H9 (cell line): ENCODE measurements at regions not wholly inside any gene's neighbourhood (a gene's known extent, or its start where the extent isn't known, plus 50 kb on each side); places are given as distances from the start of the nearest gene placed in this dataset.

Source experiments
- DNase-seq: peaks from one replicate; pipeline ENCODE4 v3.0.0-alpha.2; 2017
- H2AFZ ChIP-seq: one replicate; pipeline ENCODE4 v1.6.1; 2013; ENCODE audit warnings: mild to moderate bottlenecking, low read length, control low read depth, moderate library complexity
- H2AK5ac ChIP-seq: 2 replicates; pipeline ENCODE4 v1.6.1; 2013; ENCODE audit warnings: low read length, control low read depth, mixed read lengths; ENCODE audit not compliant: insufficient read length
- H2BK120ac ChIP-seq: one replicate; pipeline ENCODE4 v1.6.1; 2013; ENCODE audit warnings: low read depth, mild to moderate bottlenecking, low read length, control low read depth, inconsistent platforms; ENCODE audit not compliant: poor library complexity, severe bottlenecking
- H2BK12ac ChIP-seq: 2 replicates; pipeline ENCODE4 v1.6.1; 2013; ENCODE audit warnings: low read length, control low read depth, mixed read lengths, low read depth; ENCODE audit not compliant: insufficient read length
- H2BK15ac ChIP-seq: 2 replicates; pipeline ENCODE4 v1.6.1; 2013; ENCODE audit warnings: low read depth, low read length, control low read depth
- H2BK20ac ChIP-seq: one replicate; pipeline ENCODE4 v1.6.1; 2013; ENCODE audit warnings: low read depth, mild to moderate bottlenecking, low read length, control low read depth, inconsistent platforms; ENCODE audit not compliant: poor library complexity, severe bottlenecking
- H2BK5ac ChIP-seq: 2 replicates; pipeline ENCODE4 v1.6.1; 2013; ENCODE audit warnings: low read length, control low read depth, mixed read lengths; ENCODE audit not compliant: insufficient read length
- H3K14ac ChIP-seq: 2 replicates; pipeline ENCODE4 v1.6.1; 2013; ENCODE audit warnings: low read length, control low read depth; ENCODE audit not compliant: insufficient read depth
- H3K18ac ChIP-seq: 2 replicates; pipeline ENCODE4 v1.6.1; 2013; ENCODE audit warnings: low read depth, mild to moderate bottlenecking, mixed read lengths, low read length, control low read depth; ENCODE audit not compliant: insufficient read length
- H3K23ac ChIP-seq: 2 replicates; pipeline ENCODE4 v1.6.1; 2013; ENCODE audit warnings: low read length, control low read depth, mixed read lengths, low read depth; ENCODE audit not compliant: insufficient read length
- H3K23me2 ChIP-seq: 2 replicates; pipeline ENCODE4 v1.6.1; 2013; ENCODE audit warnings: low read depth, mild to moderate bottlenecking, mixed read lengths, low read length, control low read depth; ENCODE audit not compliant: insufficient read length, poor library complexity, severe bottlenecking
- H3K27ac ChIP-seq: 2 replicates; pipeline ENCODE4 v1.5.1; 2013; ENCODE audit warnings: low read length, control low read depth, mixed read lengths, low read depth; ENCODE audit not compliant: insufficient read length
- H3K27me3 ChIP-seq: 2 replicates; pipeline ENCODE4 v1.6.1; 2013; ENCODE audit warnings: low read length, control low read depth, inconsistent platforms; ENCODE audit not compliant: insufficient read depth
- H3K4ac ChIP-seq: 2 replicates; pipeline ENCODE4 v1.6.1; 2013; ENCODE audit warnings: low read depth, mild to moderate bottlenecking, control low read depth, inconsistent platforms, low read length, moderate library complexity
- H3K4me1 ChIP-seq: 2 replicates; pipeline ENCODE4 v1.6.1; 2013; ENCODE audit warnings: low read length, control low read depth, inconsistent platforms; ENCODE audit not compliant: insufficient read depth
- H3K4me2 ChIP-seq: 2 replicates; pipeline ENCODE4 v1.6.1; 2013; ENCODE audit warnings: low read length, control low read depth, mixed read lengths; ENCODE audit not compliant: insufficient read length, insufficient read depth
- H3K56ac ChIP-seq: 2 replicates; pipeline ENCODE4 v1.6.1; 2013; ENCODE audit warnings: low read depth, mild to moderate bottlenecking, mixed read lengths, low read length, control low read depth; ENCODE audit not compliant: insufficient read length
- H3K79me1 ChIP-seq: 2 replicates; pipeline ENCODE4 v1.6.1; 2013; ENCODE audit warnings: low read depth, mild to moderate bottlenecking, moderate library complexity, low read length, control low read depth, inconsistent platforms; ENCODE audit not compliant: insufficient read depth, poor library complexity, severe bottlenecking
- H3K79me2 ChIP-seq: 2 replicates; pipeline ENCODE4 v1.6.1; 2013; ENCODE audit warnings: low read length, control low read depth, inconsistent platforms; ENCODE audit not compliant: insufficient read depth
- H3K9ac ChIP-seq: 2 replicates; pipeline ENCODE4 v1.6.1; 2013; ENCODE audit warnings: low read length, control low read depth, mixed read lengths; ENCODE audit not compliant: insufficient read length; ENCODE audit errors: extremely low read depth
- H3K9me3 ChIP-seq: one replicate; pipeline ENCODE4 v1.6.1; 2013; ENCODE audit warnings: low read depth, low read length, inconsistent platforms; ENCODE audit not compliant: control insufficient read depth
- H3T11ph ChIP-seq: one replicate; pipeline ENCODE4 v1.6.1; 2013; ENCODE audit warnings: mild to moderate bottlenecking, low read length, control low read depth, inconsistent platforms
- H4K20me1 ChIP-seq: one replicate; pipeline ENCODE4 v1.6.1; 2013; ENCODE audit not compliant: control insufficient read depth, insufficient read length, insufficient read depth
- H4K5ac ChIP-seq: 2 replicates; pipeline ENCODE4 v1.6.1; 2013; ENCODE audit warnings: low read depth, mild to moderate bottlenecking, mixed read lengths, low read length, control low read depth; ENCODE audit not compliant: insufficient read length
- H4K8ac ChIP-seq: replicated peaks from 2 replicates; pipeline ENCODE4 v1.6.1; 2013; ENCODE audit warnings: low read length, control low read depth, mixed read lengths, low read depth; ENCODE audit not compliant: insufficient read length
- H4K91ac ChIP-seq: 2 replicates; pipeline ENCODE4 v1.6.1; 2013; ENCODE audit warnings: low read depth, mild to moderate bottlenecking, moderate library complexity, mixed read lengths, low read length, control low read depth; ENCODE audit not compliant: insufficient read length
- H3K27ac Mint-ChIP-seq, 3 experiments: 2 replicates in 2 of 3; 3 replicates in 1 of 3; pipeline ENCODE4 v1.8.0; 2020 to 2021; ENCODE audit warnings: mixed read lengths in 3 of 3, mild to moderate bottlenecking in 1 of 3, moderate library complexity in 1 of 3
- H3K27me3 Mint-ChIP-seq: 2 replicates; pipeline ENCODE4 v1.8.0; 2021; ENCODE audit warnings: low read depth, mild to moderate bottlenecking, moderate library complexity, mixed read lengths
- H3K36me3 Mint-ChIP-seq, 3 experiments: 2 replicates in 2 of 3; 3 replicates in 1 of 3; pipeline ENCODE4 v1.8.0; 2020 to 2021; ENCODE audit warnings: low read depth in 3 of 3, mixed read lengths in 3 of 3; ENCODE audit not compliant: insufficient read depth in 1 of 3
- H3K4me1 Mint-ChIP-seq, 2 experiments: 2 replicates each; pipeline ENCODE4 v1.8.0; 2020; ENCODE audit warnings: mixed read lengths in 2 of 2
- H3K4me3 Mint-ChIP-seq, 2 experiments: 2 replicates in 1 of 2; 3 replicates in 1 of 2; pipeline ENCODE4 v1.8.0; 2020 to 2021; ENCODE audit warnings: mild to moderate bottlenecking in 2 of 2, mixed read lengths in 2 of 2, moderate library complexity in 1 of 2
- H3K9me3 Mint-ChIP-seq, 2 experiments: 2 replicates in 1 of 2; 3 replicates in 1 of 2; pipeline ENCODE4 v1.8.0; 2020; ENCODE audit warnings: mild to moderate bottlenecking in 2 of 2, mixed read lengths in 2 of 2, moderate library complexity in 1 of 2
- CTCF ChIP-seq: fragments of 200-600 bp; sonication (generic); conservative IDR thresholded peaks from 3 replicates; pipeline ENCODE4 v1.8.0; 2021; ENCODE audit warnings: antibody characterized with exemption, mild to moderate bottlenecking
- WGBS: extraction: QIAGEN DNeasy Blood & Tissue Kit; methylation state at CpG from one replicate; pipeline ENCODE4 v1.1.7; 2013; ENCODE audit warnings: missing lambda C conversion rate, low lambda C conversion rate, mixed read lengths; ENCODE audit not compliant: insufficient read length; ENCODE audit errors: extremely low coverage; 5-methylcytosine and 5-hydroxymethylcytosine counted together

GRCh38 chr7:46319841-46320240, 398.8 kb upstream of the IGFBP3 start:
- H2BK5ac ChIP-seq: no peak overlapping the region
- TF ChIP-seq CTCF: no peak
- H3K27ac Mint-ChIP-seq: no peak overlapping the region
- H4K91ac ChIP-seq: no peak overlapping the region
- no peak overlapping the region for H3K4me3 Mint-ChIP-seq
- H2BK20ac ChIP-seq: no peak overlapping the region
- peaks cover 3 to 4% of the 10 kb centered on the region in 2 experiments; a peak in 3 of 4 replicates for H3K4me1 Mint-ChIP-seq
- H3K23me2 ChIP-seq: no peaks in the 10 kb centered on the region
- no peaks in the 10 kb centered on the region for H3K79me1 ChIP-seq
- no peak overlapping the region for H3K14ac ChIP-seq
- no peak overlapping the region for H3K4ac ChIP-seq
- H2AK5ac ChIP-seq: no peak overlapping the region
- no peaks in the 10 kb centered on the region for H3K9me3 ChIP-seq
- DNase-seq: no peak
- WGBS: no CpG with 5 or more reads among the region's 3 CpGs
- H3K36me3 Mint-ChIP-seq: no peaks in the 10 kb centered on the region
- no peak overlapping the region for H3K23ac ChIP-seq
- H3K4me1 ChIP-seq: no peaks in the 10 kb centered on the region
- no peak overlapping the region for H4K5ac ChIP-seq
- no peaks in the 10 kb centered on the region for H4K20me1 ChIP-seq
- no peak overlapping the region for H3K9ac ChIP-seq
- H3K4me2 ChIP-seq: no peak overlapping the region
- no peak overlapping the region for H2BK15ac ChIP-seq
- no peak overlapping the region for H3T11ph ChIP-seq
- H4K8ac ChIP-seq: no peak overlapping the region
- no peaks in the 10 kb centered on the region; a peak in 1 of 5 replicates for H3K9me3 Mint-ChIP-seq
- no peak overlapping the region for H3K27ac ChIP-seq
- H2BK12ac ChIP-seq: no peak overlapping the region
- no peak overlapping the region for H3K56ac ChIP-seq
- H3K79me2 ChIP-seq: no peaks in the 10 kb centered on the region
- no peak overlapping the region for H2AFZ ChIP-seq
- no peaks in the 10 kb centered on the region for H3K27me3 ChIP-seq
- no peaks in the 10 kb centered on the region; the same call in none of the 2 replicates for H3K27me3 Mint-ChIP-seq
- H2BK120ac ChIP-seq: no peak overlapping the region
- no peak overlapping the region for H3K18ac ChIP-seq
